CD14-positive monocyte (primary cell): ENCODE measurements at regions not wholly inside any gene's neighbourhood (a gene's known extent, or its start where the extent isn't known, plus 50 kb on each side); places are given as distances from the start of the nearest gene placed in this dataset.

ENCODE experiments used
- DNase-seq, 3 donors: peaks; one replicate each; pipeline ENCODE4 v3.0.0-alpha.2; 2011 to 2022
- H2AFZ ChIP-seq: 2 replicates; pipeline ENCODE4 v1.6.0; 2012; ENCODE audit warnings: mild to moderate bottlenecking, low read depth, low read length, inconsistent platforms; ENCODE audit not compliant: insufficient read depth, poor library complexity, severe bottlenecking
- H3K27ac ChIP-seq, 2 donors: 1 replicate in 1 of 2; 2 replicates in 1 of 2; pipeline ENCODE4 v1.5.1; 2012 to 2013; ENCODE audit warnings: low read length in 2 of 2, control low read depth in 1 of 2, inconsistent platforms in 1 of 2, low read depth in 1 of 2, mild to moderate bottlenecking in 1 of 2
- H3K27me3 ChIP-seq, 2 donors: one replicate each; pipeline versions ENCODE4 v1.6.0 to v1.6.1; 2011 to 2013; ENCODE audit warnings: low read length in 2 of 2; ENCODE audit not compliant: control insufficient read depth in 2 of 2, insufficient read depth in 2 of 2
- H3K36me3 ChIP-seq, 2 donors: replicated peaks in 1 of 2; 1 replicate in 1 of 2; 2 replicates in 1 of 2; pipeline versions ENCODE4 v1.5.1 to v1.6.1; 2012 to 2013; ENCODE audit warnings: low read length in 2 of 2, control low read depth in 1 of 2, inconsistent platforms in 1 of 2, mild to moderate bottlenecking in 1 of 2; ENCODE audit not compliant: insufficient read depth in 2 of 2, control insufficient read depth in 1 of 2
- H3K4me1 ChIP-seq, 2 donors: 1 replicate in 1 of 2; 2 replicates in 1 of 2; pipeline versions ENCODE4 v1.5.1 to v1.6.1; 2012 to 2013; ENCODE audit warnings: low read length in 2 of 2, control low read depth in 1 of 2, inconsistent platforms in 1 of 2, mild to moderate bottlenecking in 1 of 2, moderate library complexity in 1 of 2; ENCODE audit not compliant: insufficient read depth in 2 of 2, control insufficient read depth in 1 of 2
- H3K4me2 ChIP-seq: replicated peaks from 2 replicates; pipeline ENCODE3; 2012; ENCODE audit warnings: low read length, moderate library complexity, mild to moderate bottlenecking; ENCODE audit not compliant: poor library complexity, severe bottlenecking; ENCODE audit errors: extremely low read depth
- H3K4me3 ChIP-seq, 3 experiments: fragments of 200-600 bp in 1 of 3; sonication (generic) in 1 of 3; replicated peaks in 1 of 3; 1 replicate in 2 of 3; 2 replicates in 1 of 3; pipeline ENCODE4 v1.5.1; 2011 to 2013; ENCODE audit warnings: low read length in 3 of 3, mild to moderate bottlenecking in 3 of 3, control low read depth in 2 of 3, low read depth in 2 of 3, inconsistent platforms in 1 of 3, moderate library complexity in 1 of 3
- H3K79me2 ChIP-seq: 2 replicates; pipeline ENCODE4 v1.6.0; 2012; ENCODE audit warnings: mild to moderate bottlenecking, control low read depth, inconsistent platforms, low read length, moderate library complexity; ENCODE audit not compliant: insufficient read depth
- H3K9ac ChIP-seq: 2 replicates; pipeline ENCODE4 v1.6.0; 2017; ENCODE audit warnings: low read length, mild to moderate bottlenecking; ENCODE audit not compliant: insufficient read depth, poor library complexity, severe bottlenecking
- H3K9me3 ChIP-seq, 2 donors: replicated peaks in 1 of 2; 1 replicate in 1 of 2; 2 replicates in 1 of 2; pipeline versions ENCODE4 v1.5.1 to v1.6.1; 2012 to 2013; ENCODE audit warnings: low read length in 2 of 2, control low read depth in 1 of 2; ENCODE audit not compliant: control insufficient read depth in 1 of 2, insufficient read depth in 1 of 2
- H4K20me1 ChIP-seq: 2 replicates; pipeline ENCODE4 v1.6.0; 2012; ENCODE audit warnings: mild to moderate bottlenecking, low read length, control low read depth, moderate library complexity; ENCODE audit not compliant: insufficient read depth
- H3K27ac Mint-ChIP-seq, 7 donors: one replicate each; pipeline ENCODE4 v1.8.0; 2020; ENCODE audit warnings: mild to moderate bottlenecking in 7 of 7, mixed read lengths in 7 of 7, moderate library complexity in 6 of 7, inconsistent platforms in 2 of 7
- H3K27me3 Mint-ChIP-seq, 3 donors: one replicate each; pipeline ENCODE4 v1.8.0; 2021 to 2022; ENCODE audit warnings: low read depth in 3 of 3, mild to moderate bottlenecking in 3 of 3, mixed read lengths in 3 of 3, moderate library complexity in 3 of 3, inconsistent platforms in 1 of 3
- H3K36me3 Mint-ChIP-seq, 2 donors: one replicate each; pipeline ENCODE4 v1.8.0; 2020; ENCODE audit warnings: mixed read lengths in 2 of 2, inconsistent platforms in 1 of 2, mild to moderate bottlenecking in 1 of 2
- H3K4me1 Mint-ChIP-seq: one replicate; pipeline ENCODE4 v1.8.0; 2020; ENCODE audit warnings: mild to moderate bottlenecking, mixed read lengths
- H3K4me3 Mint-ChIP-seq, 2 donors: one replicate each; pipeline ENCODE4 v1.8.0; 2020; ENCODE audit warnings: mild to moderate bottlenecking in 2 of 2, mixed read lengths in 2 of 2, moderate library complexity in 1 of 2
- H3K9me3 Mint-ChIP-seq, 7 donors: one replicate each; pipeline ENCODE4 v1.8.0; 2020 to 2022; ENCODE audit warnings: mixed read lengths in 7 of 7, mild to moderate bottlenecking in 6 of 7, moderate library complexity in 6 of 7, inconsistent platforms in 2 of 7
- CTCF ChIP-seq: fragments of 200-600 bp; IDR thresholded peaks from one replicate; pipeline ENCODE4 v1.8.0; 2022; ENCODE audit warnings: antibody characterized with exemption, mild to moderate bottlenecking
- WGBS: methylation state at CpG from one replicate; pipeline ENCODE4 v1.1.5; 2013; ENCODE audit warnings: missing lambda C conversion rate; ENCODE audit not compliant: insufficient coverage; 5-methylcytosine and 5-hydroxymethylcytosine counted together
- intact Hi-C, 2 donors: fragments of 100-400 bp; cut with micrococcal nuclease; formaldehyde crosslinking; loops; one replicate each; pipeline versions ENCODE4 v1.15.0 to v1.15.1; 2023

DNA sequence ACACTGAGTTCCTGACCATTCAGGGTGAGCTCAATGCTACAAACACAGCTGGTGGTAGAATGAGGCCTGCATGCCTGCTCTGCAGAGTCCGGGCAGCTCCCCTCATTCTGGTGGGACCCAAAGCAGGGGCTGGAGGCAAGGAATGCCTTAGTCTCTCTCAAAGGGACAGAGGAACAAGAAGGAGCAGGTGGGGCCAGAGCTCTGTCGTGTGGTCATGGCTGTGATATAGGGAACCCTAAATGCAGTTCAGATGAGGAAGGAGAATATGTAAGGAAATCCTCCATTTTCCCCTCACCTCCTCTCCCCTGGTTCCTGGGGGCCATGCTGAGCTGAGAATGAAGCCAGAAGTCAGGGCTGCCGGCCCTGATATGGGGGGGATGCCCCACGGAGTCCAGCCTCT is 334.3 kb downstream of the CYP26B1 start:
- intact Hi-C loops = no loop called here
- no peak overlapping the region for H3K9ac ChIP-seq
- no peaks in the 10 kb centered on the region for H3K27me3 ChIP-seq
- WGBS = 87% methylated on average over 3 of the region's 4 CpGs
- no peaks in the 10 kb centered on the region for H3K36me3 Mint-ChIP-seq
- H3K9me3 Mint-ChIP-seq = peaks cover 0 to 8% (median 5%) of the 10 kb centered on the region in 7 donors
- H3K4me3 Mint-ChIP-seq = no peak overlapping the region
- no peaks in the 10 kb centered on the region for H4K20me1 ChIP-seq
- H3K27ac Mint-ChIP-seq = no peak overlapping the region
- H3K4me2 ChIP-seq = no peak overlapping the region
- H3K36me3 ChIP-seq = no peaks in the 10 kb centered on the region
- no peaks in the 10 kb centered on the region for H3K9me3 ChIP-seq
- no peaks in the 10 kb centered on the region for H3K79me2 ChIP-seq
- H3K4me1 ChIP-seq = no peaks in the 10 kb centered on the region
- H3K27me3 Mint-ChIP-seq = peaks cover 5 to 11% (median 6%) of the 10 kb centered on the region in 3 donors
- TF ChIP-seq CTCF = no peak
- no peak overlapping the region for H3K27ac ChIP-seq
- H2AFZ ChIP-seq = no peak overlapping the region
- DNase-seq = no peak
- H3K4me1 Mint-ChIP-seq = no peaks in the 10 kb centered on the region
- H3K4me3 ChIP-seq = no peak overlapping the region

GRCh38 chr2:71812736-71813135 is 334.9 kb downstream of the CYP26B1 start:
- H3K27ac ChIP-seq = no peak overlapping the region
- H2AFZ ChIP-seq = no peak overlapping the region
- H3K4me1 ChIP-seq = no peaks in the 10 kb centered on the region
- H3K9me3 ChIP-seq = no peaks in the 10 kb centered on the region
- Mint-ChIP-seq H3K4me3 (no peak overlapping the region), H3K27ac (no peak overlapping the region), H3K9me3 (peaks cover 0 to 10% (median 5%) of the 10 kb centered on the region in 7 donors), H3K4me1 (no peaks in the 10 kb centered on the region), H3K36me3 (no peaks in the 10 kb centered on the region), H3K27me3 (peaks cover 5 to 9% (median 6%) of the 10 kb centered on the region in 3 donors)
- H3K79me2 ChIP-seq = no peaks in the 10 kb centered on the region
- no peak overlapping the region for H3K4me3 ChIP-seq
- H3K36me3 ChIP-seq = no peaks in the 10 kb centered on the region
- H3K27me3 ChIP-seq = no peaks in the 10 kb centered on the region
- H3K9ac ChIP-seq = no peak overlapping the region
- WGBS = 100% methylated on average over 2 of the region's 2 CpGs
- H4K20me1 ChIP-seq = no peaks in the 10 kb centered on the region
- no peak overlapping the region for H3K4me2 ChIP-seq
- no peak for DNase-seq
- TF ChIP-seq CTCF = no peak
- intact Hi-C loops = no loop called here
